ENCODE measurements at regions not wholly inside any gene's neighbourhood (a gene's known extent, or its start where the extent isn't known, plus 50 kb on each side); places are given as distances from the start of the nearest gene placed in this dataset.

DNA sequence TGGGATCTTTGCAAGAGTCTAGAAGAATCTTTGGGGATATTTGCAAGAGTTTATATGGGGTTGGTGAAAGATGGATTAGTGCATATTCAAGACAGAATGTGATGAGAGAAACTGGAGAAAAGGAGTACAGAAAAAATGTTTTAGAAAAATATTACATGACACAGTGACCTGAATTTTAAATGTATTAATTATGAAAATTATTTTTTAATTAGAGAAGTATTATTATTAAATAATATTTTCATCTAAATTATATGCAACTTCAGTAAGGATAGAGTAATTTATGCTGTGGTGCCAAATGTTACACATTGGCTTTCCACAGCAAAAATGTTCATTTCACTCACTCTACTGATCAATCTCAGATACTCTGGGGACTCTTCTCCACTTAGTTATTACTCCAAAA lies 1442.8 kb upstream of the SLC39A10 start:
- H3K9me3 ChIP-seq (ENCODE audit: control insufficient read depth in 2 of 3, insufficient read depth in 1 of 3, low read length in 3 of 3): no peaks in the 10 kb centered on the region
- H3K36me3 ChIP-seq (ENCODE audit: control insufficient read depth in 2 of 3, insufficient read depth in 3 of 3, low read length in 3 of 3): no peaks in the 10 kb centered on the region
- no peaks in the 10 kb centered on the region for H3K4me1 ChIP-seq (ENCODE audit: control insufficient read depth in 2 of 3, insufficient read depth in 2 of 3, low read depth in 1 of 3, low read length in 3 of 3)
- H3K27ac ChIP-seq (ENCODE audit: low read depth in 2 of 2, low read length in 2 of 2): no peak overlapping the region
- no peak for TF ChIP-seq CTCF (IDR thresholded peaks at IDR 0.05; ENCODE audit: borderline replicate concordance, extremely low read depth, insufficient read depth)
- intact Hi-C loops (cut with DNase I): no loop called here
- no peak for DNase-seq
- FAIRE-seq: no peak
- no peaks in the 10 kb centered on the region for H3K27me3 ChIP-seq (ENCODE audit: control insufficient read depth, insufficient read depth, low read length)
- H3K4me3 ChIP-seq (ENCODE audit: low read length in 3 of 3): no peak overlapping the region
- no peak overlapping the region for H3K9ac ChIP-seq (ENCODE audit: low read length in 3 of 3)

GRCh38 chr2:194205568-194206227 lies 1451.3 kb upstream of the SLC39A10 start:
- H3K27ac ChIP-seq (ENCODE audit: low read depth in 2 of 2, low read length in 2 of 2): no peak overlapping the region
- intact Hi-C loops (cut with DNase I): no loop called here
- H3K4me1 ChIP-seq (ENCODE audit: control insufficient read depth in 2 of 3, insufficient read depth in 2 of 3, low read depth in 1 of 3, low read length in 3 of 3): no peaks in the 10 kb centered on the region
- no peak for DNase-seq
- FAIRE-seq: no peak
- no peaks in the 10 kb centered on the region for H3K9me3 ChIP-seq (ENCODE audit: control insufficient read depth in 2 of 3, insufficient read depth in 1 of 3, low read length in 3 of 3)
- no peak for TF ChIP-seq CTCF (IDR thresholded peaks at IDR 0.05; ENCODE audit: borderline replicate concordance, extremely low read depth, insufficient read depth)
- no peak overlapping the region for H3K4me3 ChIP-seq (ENCODE audit: low read length in 3 of 3)
- no peaks in the 10 kb centered on the region for H3K27me3 ChIP-seq (ENCODE audit: control insufficient read depth, insufficient read depth, low read length)
- no peak overlapping the region for H3K9ac ChIP-seq (ENCODE audit: low read length in 3 of 3)
- H3K36me3 ChIP-seq (ENCODE audit: control insufficient read depth in 2 of 3, insufficient read depth in 3 of 3, low read length in 3 of 3): no peaks in the 10 kb centered on the region

DNA sequence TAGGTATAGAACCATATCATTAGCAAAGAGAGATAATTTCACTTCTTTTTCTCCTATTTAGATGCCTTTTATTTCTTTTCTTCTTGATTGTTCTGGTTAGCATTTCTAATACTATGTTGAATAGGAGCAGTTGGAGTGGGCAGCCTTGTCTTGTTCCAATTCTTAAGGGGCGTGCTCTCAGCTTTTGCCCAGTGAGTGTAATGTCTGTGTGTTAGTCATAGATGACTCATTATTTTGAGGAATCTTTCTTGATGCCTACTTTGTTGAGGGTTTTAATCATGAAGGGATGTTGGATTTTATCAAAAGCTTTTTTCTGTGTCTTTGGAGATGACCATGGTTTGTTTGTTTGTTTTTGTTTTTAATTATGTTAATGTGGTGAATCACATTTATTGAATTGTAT lies 1453.1 kb upstream of the SLC39A10 start:
- no peak overlapping the region for H3K27ac ChIP-seq (ENCODE audit: low read depth in 2 of 2, low read length in 2 of 2)
- no peaks in the 10 kb centered on the region for H3K9me3 ChIP-seq (ENCODE audit: control insufficient read depth in 2 of 3, insufficient read depth in 1 of 3, low read length in 3 of 3)
- intact Hi-C loops (cut with DNase I): no loop called here
- H3K4me3 ChIP-seq (ENCODE audit: low read length in 3 of 3): no peak overlapping the region
- no peak overlapping the region for H3K9ac ChIP-seq (ENCODE audit: low read length in 3 of 3)
- TF ChIP-seq CTCF (IDR thresholded peaks at IDR 0.05; ENCODE audit: borderline replicate concordance, extremely low read depth, insufficient read depth): no peak
- H3K4me1 ChIP-seq (ENCODE audit: control insufficient read depth in 2 of 3, insufficient read depth in 2 of 3, low read depth in 1 of 3, low read length in 3 of 3): no peaks in the 10 kb centered on the region
- H3K27me3 ChIP-seq (ENCODE audit: control insufficient read depth, insufficient read depth, low read length): no peaks in the 10 kb centered on the region
- DNase-seq (no peak), FAIRE-seq (no peak)
- no peaks in the 10 kb centered on the region for H3K36me3 ChIP-seq (ENCODE audit: control insufficient read depth in 2 of 3, insufficient read depth in 3 of 3, low read length in 3 of 3)

GRCh38 chr2:194182888-194183287 lies 1474.1 kb upstream of the SLC39A10 start:
- intact Hi-C loops (cut with DNase I): no loop called here
- FAIRE-seq: no peak

More at GRCh38 chr2:194182888-194183287, 1474.1 kb upstream of the SLC39A10 start:
- H3K27me3 ChIP-seq (ENCODE audit: control insufficient read depth, insufficient read depth, low read length): no peaks in the 10 kb centered on the region
- no peak overlapping the region for H3K4me3 ChIP-seq (ENCODE audit: low read length in 3 of 3)
- H3K36me3 ChIP-seq (ENCODE audit: control insufficient read depth in 2 of 3, insufficient read depth in 3 of 3, low read length in 3 of 3): no peaks in the 10 kb centered on the region
- no peak overlapping the region for H3K27ac ChIP-seq (ENCODE audit: low read depth in 2 of 2, low read length in 2 of 2)
- no peak overlapping the region for H3K9ac ChIP-seq (ENCODE audit: low read length in 3 of 3)
- DNase-seq: no peak
- no peaks in the 10 kb centered on the region for H3K4me1 ChIP-seq (ENCODE audit: control insufficient read depth in 2 of 3, insufficient read depth in 2 of 3, low read depth in 1 of 3, low read length in 3 of 3)
- no peaks in the 10 kb centered on the region for H3K9me3 ChIP-seq (ENCODE audit: control insufficient read depth in 2 of 3, insufficient read depth in 1 of 3, low read length in 3 of 3)
- TF ChIP-seq CTCF (IDR thresholded peaks at IDR 0.05; ENCODE audit: borderline replicate concordance, extremely low read depth, insufficient read depth): no peak
